ENCODE measurements at regions not wholly inside any gene's neighbourhood (a gene's known extent, or its start where the extent isn't known, plus 50 kb on each side); places are given as distances from the start of the nearest gene placed in this dataset.

DNA sequence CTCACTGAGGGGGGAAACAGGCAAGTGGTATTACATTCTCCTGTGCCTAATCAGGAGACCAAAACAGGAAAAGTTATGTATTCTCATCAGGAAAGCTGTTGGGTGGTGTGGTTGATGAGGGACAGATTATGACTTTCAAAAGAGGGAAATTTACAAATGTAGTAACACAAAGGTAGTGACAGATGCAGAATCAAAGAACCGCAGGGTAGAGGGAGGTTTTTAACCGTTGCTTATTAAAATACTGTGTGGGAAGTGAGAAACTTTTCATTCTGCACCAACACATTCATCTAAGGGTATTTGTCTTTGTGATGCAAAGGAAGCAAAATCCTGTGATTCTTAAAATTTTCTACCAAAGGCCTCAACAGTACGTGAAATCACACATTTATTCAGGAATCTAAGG is 288.2 kb upstream of the MAN1A1 start:
- no peak for DNase-seq (ENCODE audit: low read depth)

- no peak for DNase-seq (ENCODE audit: low read depth)
These were observed 286.5 kb upstream of the MAN1A1 start for GRCh38 chr6:119636060-119636459.

GRCh38 chr6:119633461-119633860 is 283.9 kb upstream of the MAN1A1 start:
- DNase-seq (ENCODE audit: low read depth), result no peak

- no peak for DNase-seq (ENCODE audit: low read depth)
These were observed 281.1 kb upstream of the MAN1A1 start for GRCh38 chr6:119630561-119631192.

DNA sequence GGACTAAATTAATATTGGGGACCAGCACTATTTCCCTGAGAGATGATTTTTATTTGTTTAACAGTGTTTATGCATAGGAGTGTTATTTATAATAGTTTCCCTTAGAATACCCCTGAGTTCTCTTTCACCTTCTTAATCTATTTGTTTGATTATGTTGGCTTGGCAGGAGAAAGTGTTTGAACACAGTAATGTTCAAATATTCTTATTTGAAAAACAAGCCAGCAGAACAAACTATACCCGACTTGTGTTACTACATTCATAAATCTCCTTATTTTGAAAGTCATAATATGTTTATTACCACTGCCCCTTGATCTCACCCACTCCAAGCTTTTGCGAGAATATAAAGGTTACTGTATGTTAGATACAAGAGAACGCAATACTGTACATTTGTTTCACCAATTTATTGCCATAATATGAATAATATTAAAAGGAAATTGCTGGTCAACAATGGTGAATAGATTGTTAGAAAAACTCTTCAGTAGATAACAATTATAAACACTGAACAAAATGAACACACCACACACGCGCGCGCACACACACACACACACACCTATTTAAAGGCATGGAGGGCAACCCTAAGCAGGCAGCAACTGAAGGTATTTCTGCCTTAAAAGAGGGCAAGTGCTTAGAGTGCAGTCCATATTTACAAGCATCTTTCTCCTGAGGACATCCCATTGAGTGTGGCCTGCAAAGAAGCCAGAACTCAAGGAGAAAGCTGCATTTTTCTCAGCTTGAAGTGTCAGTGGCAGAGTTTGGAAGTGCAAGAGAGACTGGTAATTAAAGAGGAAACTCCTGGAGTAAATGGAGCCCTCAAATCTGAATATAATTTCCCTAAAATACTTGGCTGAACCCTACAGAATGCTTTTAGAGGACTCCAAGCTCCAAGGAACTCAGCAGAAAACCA is 279.4 kb upstream of the MAN1A1 start:
- DNase-seq (ENCODE audit: low read depth), result no peak

DNA sequence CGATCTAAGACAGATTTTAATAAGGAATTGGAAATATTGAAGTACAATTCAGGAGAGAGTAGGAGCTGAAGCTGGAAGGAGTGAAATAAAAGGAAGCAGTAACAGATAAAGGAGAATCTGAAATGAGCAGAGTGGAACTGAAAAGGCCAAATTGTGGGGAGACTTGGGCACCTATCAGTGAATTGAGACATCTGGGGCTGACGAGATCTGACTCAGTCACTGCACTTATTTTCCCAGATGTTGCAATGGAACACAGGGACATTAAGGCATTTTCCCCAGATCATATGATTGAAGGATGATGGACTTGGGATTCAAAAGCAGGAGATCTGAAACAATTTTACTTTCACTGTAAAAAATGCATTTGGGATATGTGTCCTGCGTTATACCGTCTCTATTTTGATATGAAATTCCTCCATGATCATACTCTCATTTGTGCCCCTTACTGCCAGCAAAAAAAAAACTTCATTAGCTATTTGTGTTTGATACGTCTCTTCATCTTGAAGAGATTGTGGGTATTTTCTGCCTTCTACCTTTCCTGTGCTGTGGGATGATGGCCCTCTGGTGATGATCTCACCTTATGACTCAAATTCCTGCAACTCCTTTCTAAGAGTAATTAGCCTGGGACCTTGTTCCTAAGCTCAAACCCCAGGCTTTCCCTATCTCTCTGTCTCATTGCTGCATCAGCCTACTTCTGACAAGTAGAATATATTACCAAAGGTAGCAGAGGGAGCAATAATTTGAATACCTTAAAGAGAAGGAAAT is 278.5 kb upstream of the MAN1A1 start:
- no peak for DNase-seq (ENCODE audit: low read depth)

- DNase-seq (ENCODE audit: low read depth), result no peak
These were observed 277.5 kb upstream of the MAN1A1 start for GRCh38 chr6:119626884-119627619.

DNA sequence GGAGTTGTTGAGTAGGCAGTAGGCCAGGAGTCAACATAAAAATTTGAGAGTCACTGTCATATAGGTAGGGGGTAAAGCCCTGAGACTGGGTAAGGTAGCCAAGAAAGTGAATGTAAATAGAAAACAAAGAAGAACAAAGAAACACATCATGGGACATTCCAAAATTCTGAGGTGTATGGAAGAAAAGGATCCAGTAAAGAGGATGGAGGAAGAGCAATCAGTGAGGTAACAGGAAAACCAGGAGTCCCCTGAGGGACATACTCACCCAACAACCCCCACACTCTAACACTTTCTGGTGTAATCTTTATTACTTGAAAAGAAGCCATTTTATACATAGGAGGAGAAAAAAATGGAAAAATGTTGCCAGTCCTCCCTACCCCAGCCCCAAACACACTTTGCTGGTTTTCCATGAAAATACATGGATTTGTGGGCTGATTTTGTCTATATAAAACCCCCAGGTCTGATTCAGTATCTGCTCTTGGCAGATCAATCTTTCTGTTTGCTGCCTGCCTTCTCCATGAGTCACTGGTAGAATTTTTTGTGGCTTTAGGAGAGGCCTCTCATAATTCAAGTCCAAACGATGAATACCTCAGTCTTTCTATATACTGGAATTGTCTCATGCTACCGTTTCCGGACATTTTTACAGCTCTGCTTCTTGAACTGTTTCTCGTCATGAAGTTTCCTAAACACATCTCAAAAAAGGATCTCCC is 271.4 kb upstream of the MAN1A1 start:
- no peak for DNase-seq (ENCODE audit: low read depth)

- no peak for DNase-seq (ENCODE audit: low read depth)
These were observed 264.6 kb upstream of the MAN1A1 start for GRCh38 chr6:119614138-119614537.

DNA sequence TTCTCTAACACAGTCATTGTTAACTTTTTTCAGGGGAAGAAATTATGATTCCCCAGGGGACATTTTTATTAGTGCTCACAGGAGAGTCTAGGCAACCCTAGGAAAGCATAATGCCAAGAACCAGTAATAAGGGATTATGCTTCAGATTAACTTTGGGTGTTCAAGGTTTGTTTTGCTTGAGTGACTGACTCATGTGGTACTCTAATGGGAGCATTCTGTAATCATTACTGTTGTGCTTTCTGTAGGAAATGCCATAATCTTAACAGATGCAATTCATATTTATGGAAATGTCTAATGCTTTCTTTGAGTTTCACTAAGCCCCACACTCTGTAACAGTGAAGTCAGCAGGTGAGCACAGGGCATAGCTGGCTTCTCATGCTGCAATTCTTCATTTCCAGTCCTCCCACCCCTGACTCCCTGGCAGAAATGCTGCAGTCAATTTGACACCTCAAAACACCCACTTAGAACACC is 263.4 kb upstream of the MAN1A1 start:
- DNase-seq (ENCODE audit: low read depth), result no peak

GRCh38 chr6:119612176-119612891 is 262.8 kb upstream of the MAN1A1 start:
- no peak for DNase-seq (ENCODE audit: low read depth)

DNA sequence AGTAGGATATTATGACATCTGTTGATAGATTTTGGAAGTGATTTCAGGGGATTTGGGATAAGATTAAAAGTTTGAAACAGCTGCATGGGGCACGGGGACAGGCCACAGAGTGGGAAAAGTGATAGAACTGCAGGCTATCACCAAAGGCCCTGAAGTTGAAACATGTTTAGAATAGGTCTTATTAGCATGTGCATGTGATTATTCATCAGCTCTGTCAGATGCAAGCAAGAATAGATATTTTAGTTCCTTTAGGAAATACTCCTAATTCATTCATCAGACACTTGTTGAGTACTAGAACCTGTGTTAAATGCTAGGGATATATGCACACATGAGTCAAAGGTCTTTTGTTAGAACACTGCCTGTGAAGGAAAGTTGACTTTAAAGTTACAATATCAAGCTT is 261.2 kb upstream of the MAN1A1 start:
- no peak for DNase-seq (ENCODE audit: low read depth)

DNA sequence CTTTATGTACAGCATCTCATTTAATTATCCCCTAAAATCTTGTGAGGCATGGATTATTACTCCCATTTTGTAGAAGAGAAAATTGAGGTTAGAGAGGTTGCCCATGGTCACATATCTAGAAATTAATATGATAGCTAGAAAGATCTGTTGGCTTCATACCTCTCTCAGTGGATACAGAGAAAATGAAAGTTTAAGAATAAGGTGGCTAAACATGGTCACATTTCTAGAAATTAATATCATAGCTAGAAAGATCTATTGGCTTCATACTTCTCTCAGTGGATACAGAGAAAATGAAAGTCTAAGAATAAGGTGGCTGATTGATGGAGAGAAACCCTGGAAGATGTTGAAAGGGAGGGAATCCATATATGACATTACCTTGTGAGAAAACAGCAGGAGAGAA is 260.7 kb upstream of the MAN1A1 start:
- DNase-seq (ENCODE audit: low read depth), result no peak

DNA sequence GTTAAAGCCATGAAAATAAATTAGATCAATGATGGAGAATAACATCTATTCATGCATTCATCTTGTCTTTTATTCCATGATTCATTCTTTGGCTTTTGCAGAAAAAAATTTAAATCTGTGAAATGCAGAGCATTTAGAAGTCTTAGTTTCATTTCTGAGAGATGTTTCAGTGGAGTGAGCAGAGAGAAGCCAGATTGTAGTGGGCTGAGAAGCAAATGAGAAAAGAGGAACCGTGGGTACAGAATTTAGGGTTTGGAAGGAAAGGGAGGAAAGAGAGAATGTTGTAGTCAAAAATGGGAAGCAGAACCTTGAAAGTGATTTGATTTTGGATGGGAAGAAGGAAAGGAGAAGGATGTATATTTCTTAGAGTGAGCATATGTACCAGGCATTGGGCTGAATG is 260.3 kb upstream of the MAN1A1 start:
- no peak for DNase-seq (ENCODE audit: low read depth)

DNA sequence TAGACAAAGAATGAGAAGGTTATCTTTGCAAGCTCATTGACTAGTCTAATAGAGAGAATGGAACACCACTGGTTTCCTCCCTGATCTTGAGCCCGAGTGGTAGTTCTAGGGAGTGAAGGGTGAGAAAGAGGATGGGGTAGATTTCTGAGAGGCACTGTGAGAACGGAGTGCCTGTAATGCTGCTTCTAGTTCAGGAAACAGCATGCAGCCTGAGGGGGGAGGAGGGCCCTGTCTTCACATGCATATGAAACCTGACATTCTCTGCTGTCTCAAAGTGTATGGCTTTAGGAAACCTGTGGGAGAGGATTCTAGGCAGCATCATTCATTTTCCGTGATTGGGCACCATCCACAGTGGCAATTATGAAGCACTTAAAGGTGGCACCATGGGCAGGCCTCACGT is 259.4 kb upstream of the MAN1A1 start:
- no peak for DNase-seq (ENCODE audit: low read depth)

DNA sequence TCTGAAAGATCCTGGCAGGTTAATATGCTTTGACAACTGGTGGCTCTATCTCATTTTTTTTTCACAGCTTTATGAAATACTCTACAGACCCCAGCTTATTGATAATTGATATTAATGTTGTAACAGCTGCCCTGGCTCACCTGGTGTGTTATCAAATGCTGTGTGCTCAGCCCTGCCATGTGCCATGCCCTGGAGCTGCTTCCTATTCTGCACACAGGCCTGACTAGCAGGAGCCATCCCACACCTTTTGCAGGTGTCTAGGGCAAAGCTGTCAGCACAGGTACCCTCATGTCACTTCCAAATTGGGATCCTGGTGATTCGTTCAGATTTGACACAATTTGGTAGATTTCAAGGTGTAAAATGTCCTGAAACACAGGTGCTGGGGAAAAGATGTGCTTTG is 254.6 kb upstream of the MAN1A1 start:
- DNase-seq (ENCODE audit: low read depth), result no peak

- DNase-seq (ENCODE audit: low read depth), result no peak
These were observed 253.9 kb upstream of the MAN1A1 start for GRCh38 chr6:119603501-119603900.

GRCh38 chr6:119602215-119603178 is 252.9 kb upstream of the MAN1A1 start:
- DNase-seq (ENCODE audit: low read depth), result no peak

DNA sequence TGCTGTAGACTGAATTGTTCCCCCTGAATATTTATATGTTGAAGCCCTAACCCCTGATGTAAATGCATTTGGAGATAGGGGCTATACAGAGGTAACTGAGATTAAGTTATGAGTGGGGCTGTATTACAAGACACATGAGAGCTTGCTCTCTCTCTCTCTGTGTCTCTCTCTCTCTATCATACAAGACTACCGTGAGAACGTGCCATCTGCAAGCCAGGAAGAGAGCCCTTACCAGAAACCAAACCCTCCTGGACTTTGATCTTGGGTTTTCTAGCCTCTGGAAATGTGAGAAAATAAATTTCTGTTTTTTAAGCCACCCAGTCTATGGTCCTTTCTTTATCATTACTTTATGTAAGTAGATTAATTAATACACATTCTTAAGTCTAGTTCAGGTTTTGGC is 249.3 kb upstream of the MAN1A1 start:
- DNase-seq (ENCODE audit: low read depth), result no peak

GRCh38 chr6:119594907-119595306 is 245.3 kb upstream of the MAN1A1 start:
- DNase-seq (ENCODE audit: low read depth), result no peak

All from activated T-helper 1 cell treated with Interleukin-2 at 50 U/mL for 16 hours (primary cell).